Fibroblast of mammary gland (primary cell): ENCODE measurements at regions not wholly inside any gene's neighbourhood (a gene's known extent, or its start where the extent isn't known, plus 50 kb on each side); places are given as distances from the start of the nearest gene placed in this dataset.

ENCODE experiments used
- DNase-seq: peaks from one replicate; pipeline ENCODE4 v3.0.0-alpha.2; 2010; ENCODE audit warnings: low read depth
- H3K4me3 ChIP-seq: 2 replicates; pipeline ENCODE4 v1.5.1; 2011; ENCODE audit warnings: low read depth, mild to moderate bottlenecking, low read length, moderate library complexity; ENCODE audit not compliant: control insufficient read depth
- CTCF ChIP-seq: conservative IDR thresholded peaks from 2 replicates; pipeline ENCODE4 v1.5.1; 2011; ENCODE audit warnings: low read depth, low read length, inconsistent platforms; ENCODE audit not compliant: control insufficient read depth, insufficient read depth

GRCh38 chr5:130963798-130964197 is 201.3 kb downstream of the HINT1 start:
- no peak overlapping the region for H3K4me3 ChIP-seq
- no peak for TF ChIP-seq CTCF
- DNase-seq, result no peak

GRCh38 chr5:130957151-130957550 is 207.9 kb downstream of the HINT1 start:
- no peak overlapping the region for H3K4me3 ChIP-seq
- no peak for DNase-seq
- no peak for TF ChIP-seq CTCF

- no peak for TF ChIP-seq CTCF
- no peak for DNase-seq
Observed at GRCh38 chr5:130955041-130955440, 210.0 kb downstream of the HINT1 start.

GRCh38 chr5:130954336-130954735 is 210.7 kb downstream of the HINT1 start:
- DNase-seq, result no peak
- TF ChIP-seq CTCF, result no peak
- H3K4me3 ChIP-seq, result no peak overlapping the region

More at GRCh38 chr5:130955041-130955440, 210.0 kb downstream of the HINT1 start:
- no peak overlapping the region for H3K4me3 ChIP-seq

- DNase-seq, result no peak
- no peak overlapping the region for H3K4me3 ChIP-seq
- TF ChIP-seq CTCF, result no peak
Observed at GRCh38 chr5:130939059-130939458, 226.0 kb downstream of the HINT1 start.

- H3K4me3 ChIP-seq, result no peak overlapping the region
- no peak for DNase-seq
- TF ChIP-seq CTCF, result no peak
Observed at GRCh38 chr5:130937046-130937445, 228.0 kb downstream of the HINT1 start.

GRCh38 chr5:130923543-130924124 is 241.4 kb downstream of the HINT1 start:
- no peak for TF ChIP-seq CTCF
- DNase-seq, result peak; percentile 65
- no peak overlapping the region for H3K4me3 ChIP-seq
